Activated CD4-positive, alpha-beta T cell treated with anti-CD3 and anti-CD28 coated beads, Interleukin-2, Interleukin-6, amounts not matched to agents 100 ng/mL and 50 ng/mL, durations not matched to agents 16 hours and 8 hours (primary cell): ENCODE measurements at regions not wholly inside any gene's neighbourhood (a gene's known extent, or its start where the extent isn't known, plus 50 kb on each side); places are given as distances from the start of the nearest gene placed in this dataset.
"Not testable (repeated sequence)": the region's sequence is repeated elsewhere in the genome, so short reads cannot be mapped to it uniquely, and the experiment has no call there.

ENCODE experiments used
- DNase-seq: peaks from one replicate; pipeline ENCODE4 v3.0.0-alpha.2; 2020

DNA sequence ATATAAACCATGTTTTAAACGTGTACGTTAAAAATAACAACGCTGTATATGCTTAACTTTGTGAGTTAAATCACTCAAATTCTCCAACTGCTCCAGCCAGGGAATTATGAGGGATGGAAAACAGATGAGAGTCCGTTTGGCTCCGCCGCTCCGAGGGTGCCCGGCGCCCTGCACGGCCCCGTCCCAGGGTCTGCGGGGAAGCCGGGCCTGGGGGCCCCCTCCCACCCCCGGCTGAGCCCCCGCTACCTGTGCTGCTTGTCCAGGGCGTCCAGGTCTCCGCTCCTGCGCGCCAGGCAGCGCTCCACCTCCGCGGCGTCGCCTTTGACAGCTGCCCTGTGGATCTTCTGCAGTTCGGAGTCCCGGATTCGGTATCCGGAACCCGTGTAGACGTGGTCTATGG lies 415.5 kb downstream of the FOXD4L4 start:
- not testable (repeated sequence) for DNase-seq

DNA sequence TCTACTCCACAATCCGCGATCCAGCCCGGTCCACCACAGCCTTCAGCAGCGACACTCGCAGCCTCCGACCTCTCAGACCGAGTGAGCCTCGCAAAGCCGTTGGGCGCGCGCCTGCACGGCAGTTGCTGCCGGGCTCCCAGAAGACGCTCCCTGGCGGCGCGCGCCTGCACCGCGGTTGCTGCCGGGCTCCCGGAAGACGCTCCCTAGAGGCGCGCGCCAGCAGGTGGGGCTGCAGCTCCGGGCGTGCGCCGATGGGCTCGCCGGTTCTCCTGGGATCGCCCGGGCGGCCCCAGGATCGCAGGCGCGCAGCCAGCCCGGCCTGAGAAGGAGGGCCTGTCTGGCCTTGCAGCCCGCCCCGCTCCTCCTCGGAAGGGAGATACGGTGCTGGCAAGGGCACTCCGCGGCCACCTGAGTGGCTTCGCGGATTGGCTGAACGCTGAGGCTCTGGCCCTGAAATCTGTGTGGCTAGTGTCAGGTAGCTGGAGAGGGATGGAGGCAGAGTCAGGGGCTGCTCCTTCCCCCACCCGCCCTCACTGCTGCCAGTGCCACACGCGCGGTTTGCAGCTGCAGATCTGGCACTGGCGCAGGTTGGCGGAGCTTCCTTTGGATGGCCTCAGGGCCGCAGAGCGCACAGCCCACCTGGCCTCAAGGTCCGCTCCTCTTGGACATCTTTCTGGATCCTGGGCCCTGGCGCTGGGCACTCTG lies 416.2 kb downstream of the FOXD4L4 start:
- peak; percentile 68 for DNase-seq

DNA sequence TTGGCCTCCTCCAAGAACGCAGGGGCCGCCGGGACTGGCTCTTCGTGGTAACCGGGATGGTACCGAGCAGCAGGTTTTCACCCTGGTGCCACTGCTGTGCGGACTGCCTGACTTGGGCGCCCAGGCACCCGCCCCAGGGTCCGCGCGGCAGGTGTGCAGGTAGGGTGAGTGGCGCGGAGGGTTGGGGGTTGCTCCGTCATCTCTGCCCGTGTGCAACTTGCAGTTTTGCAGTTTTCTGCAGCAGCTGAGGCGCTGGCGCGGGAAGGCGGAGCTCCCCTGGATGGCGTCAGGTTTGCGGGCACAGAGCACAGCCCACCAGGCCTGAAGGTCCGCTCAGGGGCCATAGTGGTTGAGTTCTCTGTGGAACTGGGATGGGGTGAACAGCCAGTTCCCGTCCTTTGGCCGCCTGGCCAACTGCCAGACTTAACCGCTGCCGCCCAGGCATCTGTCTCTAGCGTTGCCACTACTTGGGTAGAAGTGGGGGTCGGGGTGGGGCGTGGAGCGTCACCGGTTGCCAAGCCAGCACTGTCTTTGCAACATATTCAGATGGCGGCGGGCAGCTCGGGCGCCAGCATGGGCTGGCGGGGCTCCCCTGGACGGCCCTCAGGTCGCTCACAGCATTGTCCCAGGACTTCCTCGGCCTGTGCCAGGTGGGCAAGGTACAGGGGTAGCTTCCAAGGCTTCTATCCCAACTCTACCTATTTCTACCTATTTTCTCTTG lies 417.2 kb downstream of the FOXD4L4 start:
- peak; percentile 6 for DNase-seq

DNA sequence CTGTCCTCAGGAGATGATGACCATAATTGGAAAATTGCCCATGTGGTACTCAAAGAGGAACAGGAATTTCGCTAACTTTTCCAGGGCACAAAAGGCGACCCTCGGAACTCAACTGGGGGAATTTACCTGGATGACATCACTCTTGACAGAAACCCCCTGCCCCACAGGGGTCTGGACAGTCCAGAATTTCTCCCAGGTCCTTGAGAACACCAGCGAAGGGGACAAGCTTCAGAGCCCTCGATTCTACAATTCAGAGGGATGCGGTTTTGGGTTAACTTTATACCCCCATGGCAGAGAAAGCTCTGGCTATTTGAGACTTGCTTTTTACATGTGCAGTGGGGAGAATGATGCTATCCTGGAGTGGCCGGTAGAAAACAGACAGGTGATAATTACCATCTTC lies 445.4 kb downstream of the FOXD4L4 start:
- not testable (repeated sequence) for DNase-seq

- not testable (repeated sequence) for DNase-seq
These were observed 446.7 kb downstream of the FOXD4L4 start for GRCh38 chr9:66183648-66184047.

- not testable (repeated sequence) for DNase-seq
These were observed 460.3 kb downstream of the FOXD4L4 start for GRCh38 chr9:66197199-66197598.

DNA sequence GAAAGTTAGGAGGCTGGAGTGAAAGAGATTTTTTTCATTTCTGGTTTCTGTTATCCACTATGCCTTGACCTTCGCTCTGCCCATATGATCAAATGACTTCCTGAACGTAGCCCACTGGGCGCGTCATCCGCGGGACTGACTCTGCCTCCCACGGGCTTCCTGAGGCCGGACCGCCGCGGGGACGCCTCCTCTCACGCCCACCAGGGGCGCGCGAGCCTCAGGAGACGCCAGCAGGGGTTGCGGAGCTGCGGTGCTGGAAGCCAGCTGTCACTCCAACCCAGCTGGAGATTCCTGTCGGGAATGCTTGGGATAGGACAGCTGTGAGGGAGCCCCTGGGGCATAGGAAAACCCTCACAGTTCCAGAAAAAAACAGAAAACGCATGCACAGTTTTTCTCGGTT lies 461.5 kb downstream of the FOXD4L4 start:
- DNase-seq = not testable (repeated sequence)

DNA sequence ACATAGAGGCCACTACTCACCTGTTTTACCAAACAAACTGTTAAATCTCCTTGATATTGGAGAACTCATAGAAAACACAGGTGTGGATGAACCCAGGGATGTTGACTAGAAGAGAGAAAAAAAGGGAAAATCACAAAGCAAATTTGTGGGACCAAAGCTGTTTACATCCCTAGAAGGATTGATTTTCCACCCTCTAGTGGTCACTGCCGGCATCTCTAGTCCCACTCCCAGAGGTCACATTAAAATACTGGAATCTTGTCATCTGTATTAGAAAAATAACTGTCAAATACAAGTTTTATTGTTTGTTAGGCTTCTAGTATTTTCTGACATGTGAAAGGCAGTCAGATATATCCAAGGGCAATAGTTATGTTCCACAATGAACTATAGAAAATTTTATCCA lies 469.7 kb downstream of the FOXD4L4 start:
- DNase-seq = not testable (repeated sequence)

DNA sequence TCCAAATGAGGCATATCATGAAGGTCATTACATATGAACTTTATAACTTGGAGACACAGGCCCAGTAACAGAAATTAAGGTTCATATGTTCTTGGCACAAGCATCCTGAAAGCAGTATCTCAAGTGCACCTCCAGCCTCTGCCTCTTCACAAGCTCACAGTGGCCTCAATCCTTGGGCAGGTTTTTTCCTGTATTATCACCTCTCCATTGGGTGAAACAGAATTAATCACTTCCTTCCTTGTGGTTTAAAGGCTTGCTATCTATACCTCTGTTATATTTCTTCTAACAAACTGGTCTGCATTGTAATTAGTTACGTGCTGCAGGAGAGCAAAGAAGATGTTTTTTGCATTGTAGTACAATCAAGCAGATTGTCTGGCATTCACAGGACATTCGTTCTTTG lies 471.0 kb downstream of the FOXD4L4 start:
- DNase-seq = not testable (repeated sequence)

DNA sequence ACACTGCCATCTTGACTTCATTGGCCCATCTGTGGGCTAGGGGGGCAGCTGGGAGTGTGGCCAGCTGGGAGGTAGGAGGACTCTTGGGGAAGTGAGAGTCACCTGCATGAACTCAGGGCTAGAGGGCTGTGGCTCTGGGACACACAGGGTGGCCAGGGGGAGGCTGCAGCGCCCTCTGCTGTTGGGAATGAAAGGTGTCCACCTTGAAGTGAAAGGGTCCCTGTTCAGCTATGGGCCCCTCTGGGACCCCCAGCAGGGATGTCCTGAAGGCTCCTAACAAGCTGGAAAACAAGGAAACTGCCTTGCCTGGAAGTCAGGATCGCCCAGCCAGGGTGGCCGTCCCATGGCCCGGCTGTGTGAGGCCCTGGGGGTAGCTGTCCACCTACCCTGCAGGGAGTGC lies 507.8 kb downstream of the FOXD4L4 start:
- DNase-seq = not testable (repeated sequence)

DNA sequence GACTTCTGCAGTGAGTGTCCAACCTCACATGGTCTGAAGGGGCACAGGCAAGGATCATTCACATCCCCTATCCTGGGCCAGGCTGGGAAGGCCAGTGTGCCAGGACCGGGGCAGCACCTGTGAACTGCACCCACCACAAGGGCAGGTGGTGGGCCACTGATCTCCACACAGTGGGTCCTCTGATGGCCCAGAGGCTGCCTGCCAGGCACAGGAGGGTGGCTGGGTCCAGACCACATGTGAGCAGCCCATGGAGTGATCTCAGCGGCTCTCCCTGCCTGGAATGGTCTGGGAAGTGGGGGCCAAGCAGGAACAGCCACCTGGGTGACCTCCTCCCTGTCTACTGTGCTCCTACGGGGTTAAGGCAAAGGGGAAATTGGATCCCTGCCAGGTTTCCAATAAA lies 508.5 kb downstream of the FOXD4L4 start:
- DNase-seq = not testable (repeated sequence)

DNA sequence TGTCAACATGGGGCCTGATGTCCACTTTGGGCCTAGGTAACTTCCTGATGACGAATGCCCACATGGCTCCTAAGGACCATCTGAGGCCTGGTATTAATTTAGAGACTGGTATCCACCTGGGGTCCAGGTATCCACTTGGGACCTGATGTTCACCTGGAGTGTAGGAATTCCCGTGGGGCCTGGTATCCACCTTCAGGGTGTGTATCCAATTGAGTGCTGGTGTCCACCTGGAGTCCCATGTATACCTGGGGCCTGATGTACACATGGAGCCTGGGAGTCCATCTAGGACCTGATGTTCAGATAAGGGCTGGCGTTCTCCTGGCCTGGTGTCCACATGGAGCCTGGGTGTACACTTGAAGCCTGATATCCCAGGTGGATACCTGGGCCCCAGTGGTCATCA lies 520.6 kb downstream of the FOXD4L4 start:
- DNase-seq = not testable (repeated sequence)

- DNase-seq = not testable (repeated sequence)
These were observed 524.6 kb downstream of the FOXD4L4 start for GRCh38 chr9:66261576-66261975.

DNA sequence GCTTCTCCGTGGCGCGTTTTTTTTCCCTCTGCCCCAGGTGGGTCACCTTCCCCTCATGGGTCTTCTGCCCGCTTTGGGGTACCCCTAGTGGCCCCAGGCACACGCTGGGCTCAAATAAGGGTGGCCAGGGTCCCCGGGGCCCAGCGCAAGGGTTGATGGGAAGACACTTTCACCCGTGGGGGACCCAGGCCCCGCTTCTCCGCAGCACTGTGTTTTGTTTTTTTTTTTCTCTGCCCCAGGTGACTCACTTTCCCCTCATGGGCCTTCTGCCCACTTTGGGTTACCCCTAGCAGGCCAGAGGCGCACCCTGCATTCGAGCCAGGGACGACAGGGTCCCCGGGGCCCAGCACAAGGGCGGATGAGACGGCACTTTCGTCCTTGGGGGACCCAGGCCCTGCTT lies 526.7 kb downstream of the FOXD4L4 start:
- not testable (repeated sequence) for DNase-seq

DNA sequence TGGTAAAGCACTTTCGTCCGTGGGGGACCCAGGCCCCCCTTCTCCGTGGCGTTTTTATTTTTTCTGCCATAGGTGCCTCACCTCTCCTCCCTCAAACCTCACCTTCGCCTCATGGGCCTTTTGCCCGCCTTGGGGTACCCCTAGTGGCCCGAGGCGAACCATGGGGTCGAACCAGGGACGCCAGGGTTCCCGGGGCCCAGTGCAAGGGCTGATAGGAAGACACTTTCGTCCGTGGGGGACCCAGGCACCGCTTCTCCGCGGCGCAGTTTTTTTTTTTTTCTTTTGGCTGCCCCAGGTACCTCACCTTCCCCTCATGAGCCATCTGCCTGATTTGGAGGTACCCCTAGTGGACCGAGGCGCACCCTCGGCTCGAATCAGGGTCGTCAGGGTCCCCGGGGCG lies 527.8 kb downstream of the FOXD4L4 start:
- not testable (repeated sequence) for DNase-seq

GRCh38 chr9:66266202-66266601 lies 529.3 kb downstream of the FOXD4L4 start:
- not testable (repeated sequence) for DNase-seq

- not testable (repeated sequence) for DNase-seq
These were observed 530.0 kb downstream of the FOXD4L4 start for GRCh38 chr9:66266856-66267430.

DNA sequence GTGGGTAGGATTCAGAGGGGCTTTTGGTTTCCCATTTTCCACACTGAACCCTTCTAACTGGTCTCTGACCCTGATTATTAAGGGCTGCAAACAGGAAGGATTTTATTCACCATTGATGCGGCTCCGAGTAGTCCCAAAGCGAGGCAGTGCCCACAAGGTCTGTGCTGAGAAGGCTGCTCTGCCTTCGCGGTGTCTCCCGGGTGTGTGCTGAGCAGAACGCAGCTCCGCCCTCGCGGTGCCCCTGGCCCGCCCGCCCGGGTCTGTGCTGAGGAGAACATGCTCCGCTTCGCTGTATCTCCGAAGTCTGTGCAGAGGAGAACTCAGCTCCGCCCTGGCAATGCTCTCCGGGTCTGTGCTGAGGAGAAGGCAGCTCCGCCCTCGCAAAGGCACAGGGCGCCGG lies 530.7 kb downstream of the FOXD4L4 start:
- DNase-seq = peak; percentile 19

GRCh38 chr9:66269024-66269423 lies 532.1 kb downstream of the FOXD4L4 start:
- not testable (repeated sequence) for DNase-seq

DNA sequence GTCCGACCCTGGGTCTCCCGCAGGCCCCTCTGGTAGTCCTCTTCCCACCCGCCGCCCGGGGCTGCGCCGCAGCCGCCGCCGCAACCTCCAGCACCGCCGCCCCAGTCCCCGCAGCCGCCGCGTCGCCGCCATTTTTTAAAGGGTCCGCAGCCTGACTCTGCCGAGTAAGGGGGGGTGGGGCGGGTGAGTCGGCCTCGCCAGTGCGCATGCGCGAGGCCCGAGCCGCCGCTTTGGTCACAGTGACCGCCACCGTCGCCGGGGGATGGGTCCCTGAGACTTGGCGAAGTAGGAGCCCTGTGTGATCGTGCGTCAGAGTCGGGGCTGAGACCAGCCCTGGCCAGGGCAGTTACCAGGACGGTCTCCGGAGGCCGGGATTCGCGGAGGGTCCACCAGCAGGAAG lies 532.8 kb downstream of the FOXD4L4 start:
- peak; percentile 68 for DNase-seq

GRCh38 chr9:66278809-66279208 lies 541.9 kb downstream of the FOXD4L4 start:
- DNase-seq = not testable (repeated sequence)
